Superior temporal gyrus (tissue), 1 donor: ENCODE measurements at regions not wholly inside any gene's neighbourhood (a gene's known extent, or its start where the extent isn't known, plus 50 kb on each side); places are given as distances from the start of the nearest gene placed in this dataset.
"Not testable (repeated sequence)": the region's sequence is repeated elsewhere in the genome, so short reads cannot be mapped to it uniquely, and the experiment has no call there.

ENCODE experiments used
- DNase-seq: peaks from one replicate; pipeline ENCODE4 v3.0.0-alpha.2; 2016; ENCODE audit errors: extremely low spot score

- DNase-seq, result no peak
Observed at GRCh38 chr9:38255599-38255998, 136.9 kb upstream of the ALDH1B1 start.

- no peak for DNase-seq
Observed at GRCh38 chr9:38254756-38255155, 137.7 kb upstream of the ALDH1B1 start.

- DNase-seq, result no peak
Observed at GRCh38 chr9:38254151-38254550, 138.4 kb upstream of the ALDH1B1 start.

GRCh38 chr9:38253200-38253599 is 139.3 kb upstream of the ALDH1B1 start:
- DNase-seq, result no peak

GRCh38 chr9:38251036-38251860 is 141.3 kb upstream of the ALDH1B1 start:
- DNase-seq, result no peak

GRCh38 chr9:38250279-38251035 is 142.0 kb upstream of the ALDH1B1 start:
- no peak for DNase-seq

GRCh38 chr9:38249587-38250210 is 142.8 kb upstream of the ALDH1B1 start:
- no peak for DNase-seq

GRCh38 chr9:38249049-38249448 is 143.5 kb upstream of the ALDH1B1 start:
- DNase-seq, result no peak

GRCh38 chr9:38246833-38247232 is 145.7 kb upstream of the ALDH1B1 start:
- DNase-seq, result no peak

GRCh38 chr9:38244971-38245370 is 147.5 kb upstream of the ALDH1B1 start:
- DNase-seq, result no peak

- DNase-seq, result no peak
Observed at GRCh38 chr9:38243993-38244392, 148.5 kb upstream of the ALDH1B1 start.

- not testable (repeated sequence) for DNase-seq
Observed at GRCh38 chr9:38242151-38242550, 150.4 kb upstream of the ALDH1B1 start.

GRCh38 chr9:38240051-38240450 is 152.5 kb upstream of the ALDH1B1 start:
- no peak for DNase-seq

- DNase-seq, result no peak
Observed at GRCh38 chr9:38235244-38235643, 157.3 kb upstream of the ALDH1B1 start.

GRCh38 chr9:38234479-38235170 is 157.9 kb upstream of the ALDH1B1 start:
- no peak for DNase-seq

GRCh38 chr9:38233796-38234355 is 158.6 kb upstream of the ALDH1B1 start:
- no peak for DNase-seq

- DNase-seq, result no peak
Observed at GRCh38 chr9:38233343-38233742, 159.2 kb upstream of the ALDH1B1 start.

- DNase-seq, result no peak
Observed at GRCh38 chr9:38232895-38233294, 159.6 kb upstream of the ALDH1B1 start.

GRCh38 chr9:38229504-38230155 is 160.6 kb upstream of the SHB start:
- no peak for DNase-seq

GRCh38 chr9:38229104-38229500 is 160.1 kb upstream of the SHB start:
- no peak for DNase-seq
